Psoas muscle (tissue), 7 donors: ENCODE measurements at regions not wholly inside any gene's neighbourhood (a gene's known extent, or its start where the extent isn't known, plus 50 kb on each side); places are given as distances from the start of the nearest gene placed in this dataset.

Experiments
- ATAC-seq, 4 donors: fragments of 200-7000 bp; cut with Tn5 transposase; one replicate each; pipeline ENCODE4 v1.9.1; 2020; ENCODE audit warnings: moderate library complexity in 3 of 4, mild to moderate bottlenecking in 2 of 4
- DNase-seq, 2 donors: peaks; one replicate each; pipeline ENCODE4 v3.0.0-alpha.2; 2020
- H3K27ac ChIP-seq: fragments of 200-600 bp; one replicate; pipeline ENCODE4 v1.8.0; 2022
- H3K27me3 ChIP-seq, 3 donors: fragments of 200-600 bp in 1 of 3; one replicate each; pipeline versions ENCODE4 v1.6.1 to v1.8.0; 2013 to 2022; ENCODE audit warnings: low read length in 2 of 3, mild to moderate bottlenecking in 2 of 3, moderate library complexity in 1 of 3; ENCODE audit not compliant: insufficient read depth in 3 of 3
- H3K36me3 ChIP-seq, 2 donors: fragments of 200-600 bp in 1 of 2; one replicate each; pipeline versions ENCODE4 v1.6.1 to v1.8.0; 2013 to 2022; ENCODE audit warnings: low read depth in 1 of 2, mild to moderate bottlenecking in 1 of 2, moderate library complexity in 1 of 2; ENCODE audit not compliant: insufficient read depth in 1 of 2
- H3K4me1 ChIP-seq: fragments of 200-600 bp; one replicate; pipeline ENCODE4 v1.8.0; 2022
- H3K4me3 ChIP-seq: fragments of 200-600 bp; one replicate; pipeline ENCODE4 v1.8.0; 2022; ENCODE audit warnings: mild to moderate bottlenecking
- H3K9me3 ChIP-seq: fragments of 200-600 bp; one replicate; pipeline ENCODE4 v1.8.0; 2022
- CTCF ChIP-seq: fragments of 200-600 bp; IDR thresholded peaks from one replicate; pipeline ENCODE4 v1.8.0; 2022; ENCODE audit warnings: antibody characterized with exemption
- WGBS, 3 donors: extraction: QIAGEN DNeasy Blood & Tissue Kit; methylation state at CpG; one replicate each; pipeline versions ENCODE4 v1.1.6 to v1.1.7; 2013; 5-methylcytosine and 5-hydroxymethylcytosine counted together
- intact Hi-C, 2 donors: fragments of 100-400 bp; cut with DNase I; formaldehyde crosslinking; loops; one replicate each; pipeline versions ENCODE4 v1.11.0 to v1.14.2; 2022
- donor health status: healthy with polysubstance abuse.
- donor health status: DM: no; HTN: no; CAD: no; lungs with moderate emphysema.
- donor health status: Bipolar disorder and iron deficiency.
- donor health status: healthy.
- donor health status: DM: yes; HTN: yes; CAD: no.
- donor health status: DM: no; HTN: no; CAD: no.
- donor health status: DM: yes; HTN: yes; CAD: no.

GRCh38 chr1:43069461-43070050, 102.5 kb downstream of the EBNA1BP2 start:
- no peak overlapping the region for H3K27ac ChIP-seq
- no peak for ATAC-seq
- H3K27me3 ChIP-seq, result peaks cover 0 to 19% (median 0%) of the 10 kb centered on the region in 3 donors
- intact Hi-C loops, result loop anchor here (5.0 to 10.0 kb wide), 4 partner anchors 157 to 925 kb away; no protein-coding TSS in a partner anchor
- H3K4me1 ChIP-seq, result no peaks in the 10 kb centered on the region
- WGBS, 3 donors, result 92 to 94% (median 94%) methylated on average over 12 of the region's 12 CpGs
- no peaks in the 10 kb centered on the region for H3K9me3 ChIP-seq
- no peaks in the 10 kb centered on the region for H3K36me3 ChIP-seq
- no peak overlapping the region for H3K4me3 ChIP-seq
- TF ChIP-seq CTCF, result no peak
- no peak for DNase-seq

- no peaks in the 10 kb centered on the region for H3K9me3 ChIP-seq
- WGBS, 3 donors, result 82 to 90% (median 88%) methylated on average over 6 of the region's 6 CpGs
- no peak overlapping the region for H3K27ac ChIP-seq
- DNase-seq (no peak), ATAC-seq (no peak)
- intact Hi-C loops, result no loop called here
- H3K36me3 ChIP-seq, result no peaks in the 10 kb centered on the region
- peaks cover 0 to 19% (median 0%) of the 10 kb centered on the region in 3 donors for H3K27me3 ChIP-seq
- TF ChIP-seq CTCF, result no peak
- H3K4me1 ChIP-seq, result no peaks in the 10 kb centered on the region
- H3K4me3 ChIP-seq, result no peak overlapping the region
These were observed 103.2 kb downstream of the EBNA1BP2 start for GRCh38 chr1:43068911-43069310.

GRCh38 chr1:43067977-43068751, 103.9 kb downstream of the EBNA1BP2 start:
- DNase-seq (no peak), ATAC-seq (peak in 1 of 4 donors; percentile 17)
- H3K4me3 ChIP-seq, result peak overlapping the region; percentile 54
- H3K9me3 ChIP-seq, result no peaks in the 10 kb centered on the region
- peaks cover 0 to 19% (median 0%) of the 10 kb centered on the region in 3 donors for H3K27me3 ChIP-seq
- no peaks in the 10 kb centered on the region for H3K4me1 ChIP-seq
- no peak overlapping the region for H3K27ac ChIP-seq
- no peak for TF ChIP-seq CTCF
- H3K36me3 ChIP-seq, result no peaks in the 10 kb centered on the region
- intact Hi-C loops, result no loop called here
- 3 to 7% (median 5%) methylated on average over 46 to 60 of the region's 60 CpGs for WGBS, 3 donors

GRCh38 chr1:43067233-43067745, 104.8 kb downstream of the EBNA1BP2 start:
- intact Hi-C loops, result no loop called here
- ATAC-seq (no peak), DNase-seq (no peak)
- Histone ChIP-seq H3K27me3 (peaks cover 0 to 19% (median 0%) of the 10 kb centered on the region in 3 donors), H3K36me3 (no peaks in the 10 kb centered on the region), H3K9me3 (no peaks in the 10 kb centered on the region), H3K4me1 (no peaks in the 10 kb centered on the region), H3K27ac (no peak overlapping the region), H3K4me3 (no peak overlapping the region)
- 92 to 98% (median 96%) methylated on average over 6 of the region's 6 CpGs for WGBS, 3 donors
- TF ChIP-seq CTCF, result no peak
